ENCODE measurements at regions not wholly inside any gene's neighbourhood (a gene's known extent, or its start where the extent isn't known, plus 50 kb on each side); places are given as distances from the start of the nearest gene placed in this dataset.
"Not testable (repeated sequence)": the region's sequence is repeated elsewhere in the genome, so short reads cannot be mapped to it uniquely, and the experiment has no call there.

- no peak for DNase-seq
- no peaks in the 10 kb centered on the region for H3K36me3 ChIP-seq (ENCODE audit: control insufficient read depth, insufficient read depth, low read length)
- H3K4me3 ChIP-seq (ENCODE audit: low read depth, low read length): no peak overlapping the region
- Mint-ChIP-seq H3K4me3 (no peak overlapping the region), H3K4me1 (no peaks in the 10 kb centered on the region), H3K9me3 (peaks cover 0 to 6% (median 0%) of the 10 kb centered on the region in 7 donors), H3K27me3 (peaks cover 28% of the 10 kb centered on the region), H3K36me3 (no peaks in the 10 kb centered on the region), H3K27ac (no peak overlapping the region)
- no peaks in the 10 kb centered on the region for H3K9me3 ChIP-seq (ENCODE audit: control insufficient read depth in 2 of 2, low read length in 2 of 2)
- H3K4me1 ChIP-seq (ENCODE audit: control insufficient read depth, insufficient read depth, low read length, poor library complexity, severe bottlenecking): no peaks in the 10 kb centered on the region
- peaks cover 2% of the 10 kb centered on the region for H3K27me3 ChIP-seq (ENCODE audit: control insufficient read depth, insufficient read depth, low read length)
- no peak for ATAC-seq (ENCODE audit: low read depth in 2 of 2)
- no peak overlapping the region for H3K27ac ChIP-seq (ENCODE audit: insufficient read depth, low read length, poor library complexity, severe bottlenecking)
Measured at GRCh38 chr15:34637305-34637704, 53.9 kb upstream of the GOLGA8B start.

GRCh38 chr15:34633602-34634001, 50.2 kb upstream of the GOLGA8B start:
- H3K27me3 Mint-ChIP-seq: peaks cover 28% of the 10 kb centered on the region
- not testable (repeated sequence) for H3K36me3 Mint-ChIP-seq; H3K4me3 Mint-ChIP-seq; DNase-seq; H3K27ac ChIP-seq (ENCODE audit: insufficient read depth, low read length, poor library complexity, severe bottlenecking); H3K4me1 ChIP-seq (ENCODE audit: control insufficient read depth, insufficient read depth, low read length, poor library complexity, severe bottlenecking); H3K9me3 ChIP-seq (ENCODE audit: control insufficient read depth in 2 of 2, low read length in 2 of 2); H3K4me1 Mint-ChIP-seq; H3K36me3 ChIP-seq (ENCODE audit: control insufficient read depth, insufficient read depth, low read length); ATAC-seq (ENCODE audit: low read depth in 2 of 2); H3K27me3 ChIP-seq (ENCODE audit: control insufficient read depth, insufficient read depth, low read length); H3K4me3 ChIP-seq (ENCODE audit: low read depth, low read length); H3K27ac Mint-ChIP-seq; H3K9me3 Mint-ChIP-seq

Measured in CD4-positive, CD25-positive, alpha-beta regulatory T cell (primary cell).